ENCODE measurements at regions not wholly inside any gene's neighbourhood (a gene's known extent, or its start where the extent isn't known, plus 50 kb on each side); places are given as distances from the start of the nearest gene placed in this dataset.

DNA sequence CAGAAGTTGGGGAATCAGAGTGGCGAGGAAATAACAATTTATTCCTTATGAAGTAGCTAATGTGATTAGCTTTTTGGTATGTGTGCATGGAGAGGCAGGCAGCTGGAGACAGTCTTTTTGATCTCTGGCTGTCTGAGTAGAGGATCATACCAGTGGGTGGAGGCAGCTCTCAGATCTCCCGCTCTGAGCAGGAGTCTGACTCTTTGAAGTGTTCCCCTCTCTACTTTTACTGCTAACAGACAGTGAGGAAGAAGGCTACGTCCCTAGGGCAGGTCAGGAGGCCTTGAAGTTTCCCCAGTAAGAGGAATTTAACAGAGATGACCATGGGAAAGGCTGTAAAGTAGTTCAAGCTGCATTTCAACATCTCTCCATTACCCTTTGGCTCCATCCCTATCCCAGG, 111.9 kb upstream of the REG3A start:
- TF ChIP-seq, protein P1, sequence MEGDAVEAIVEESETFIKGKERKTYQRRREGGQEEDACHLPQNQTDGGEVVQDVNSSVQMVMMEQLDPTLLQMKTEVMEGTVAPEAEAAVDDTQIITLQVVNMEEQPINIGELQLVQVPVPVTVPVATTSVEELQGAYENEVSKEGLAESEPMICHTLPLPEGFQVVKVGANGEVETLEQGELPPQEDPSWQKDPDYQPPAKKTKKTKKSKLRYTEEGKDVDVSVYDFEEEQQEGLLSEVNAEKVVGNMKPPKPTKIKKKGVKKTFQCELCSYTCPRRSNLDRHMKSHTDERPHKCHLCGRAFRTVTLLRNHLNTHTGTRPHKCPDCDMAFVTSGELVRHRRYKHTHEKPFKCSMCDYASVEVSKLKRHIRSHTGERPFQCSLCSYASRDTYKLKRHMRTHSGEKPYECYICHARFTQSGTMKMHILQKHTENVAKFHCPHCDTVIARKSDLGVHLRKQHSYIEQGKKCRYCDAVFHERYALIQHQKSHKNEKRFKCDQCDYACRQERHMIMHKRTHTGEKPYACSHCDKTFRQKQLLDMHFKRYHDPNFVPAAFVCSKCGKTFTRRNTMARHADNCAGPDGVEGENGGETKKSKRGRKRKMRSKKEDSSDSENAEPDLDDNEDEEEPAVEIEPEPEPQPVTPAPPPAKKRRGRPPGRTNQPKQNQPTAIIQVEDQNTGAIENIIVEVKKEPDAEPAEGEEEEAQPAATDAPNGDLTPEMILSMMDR (conservative IDR thresholded peaks at IDR 0.05; ENCODE audit: low read length): no peak
- TF ChIP-seq EZH2phosphoT487 (IDR thresholded peaks at IDR 0.05; ENCODE audit: borderline replicate concordance, low read depth, low read length): no peak

Data from OCI-LY7 (cell line).